Nephron progenitor cell (in vitro differentiated cells): ENCODE measurements at regions not wholly inside any gene's neighbourhood (a gene's known extent, or its start where the extent isn't known, plus 50 kb on each side); places are given as distances from the start of the nearest gene placed in this dataset.

Source experiments
- DNase-seq: peaks from one replicate; pipeline ENCODE4 v3.0.0; 2021
- H3K27ac Mint-ChIP-seq: 2 replicates; pipeline ENCODE4 v1.8.0; 2021; ENCODE audit warnings: mild to moderate bottlenecking, moderate library complexity, mixed read lengths
- H3K27me3 Mint-ChIP-seq: 2 replicates; pipeline ENCODE4 v1.8.0; 2021; ENCODE audit warnings: mild to moderate bottlenecking, low read depth, mixed read lengths; ENCODE audit not compliant: poor library complexity
- H3K36me3 Mint-ChIP-seq: 2 replicates; pipeline ENCODE4 v1.8.0; 2021; ENCODE audit warnings: low read depth, mixed read lengths
- H3K4me1 Mint-ChIP-seq: 2 replicates; pipeline ENCODE4 v1.8.0; 2021; ENCODE audit warnings: mixed read lengths
- H3K4me3 Mint-ChIP-seq: 2 replicates; pipeline ENCODE4 v1.8.0; 2021; ENCODE audit warnings: mild to moderate bottlenecking, moderate library complexity, mixed read lengths
- H3K9me3 Mint-ChIP-seq: 2 replicates; pipeline ENCODE4 v1.8.0; 2021; ENCODE audit warnings: mild to moderate bottlenecking, moderate library complexity, mixed read lengths
- TF ChIP-seq, protein P1 (sequence below): fragments of 200-600 bp; sonication (generic); IDR thresholded peaks from 2 replicates; pipeline ENCODE4 v1.5.0; 2021; ENCODE audit warnings: antibody characterized with exemption

DNA sequence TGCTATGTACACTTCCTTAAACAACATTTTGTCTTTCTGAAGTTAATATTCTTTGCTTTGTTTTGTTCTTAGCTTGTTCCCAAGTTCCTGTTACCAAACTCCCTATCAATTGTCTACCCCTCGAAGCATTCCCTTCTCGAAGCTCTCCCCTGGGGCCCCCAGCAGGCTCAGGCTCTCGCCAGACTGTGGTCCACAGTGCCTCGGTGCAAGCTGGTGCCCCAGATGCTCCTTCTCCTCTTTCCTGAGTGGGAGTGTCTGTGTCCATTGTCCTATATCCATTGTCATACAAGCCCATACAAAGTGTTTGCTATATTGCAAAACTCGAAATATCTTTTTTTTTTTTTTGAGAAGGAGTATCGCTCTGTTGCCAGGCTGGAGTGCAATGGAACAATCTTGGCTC is 51.7 kb upstream of the RTL6 start:
- TF ChIP-seq, protein P1, sequence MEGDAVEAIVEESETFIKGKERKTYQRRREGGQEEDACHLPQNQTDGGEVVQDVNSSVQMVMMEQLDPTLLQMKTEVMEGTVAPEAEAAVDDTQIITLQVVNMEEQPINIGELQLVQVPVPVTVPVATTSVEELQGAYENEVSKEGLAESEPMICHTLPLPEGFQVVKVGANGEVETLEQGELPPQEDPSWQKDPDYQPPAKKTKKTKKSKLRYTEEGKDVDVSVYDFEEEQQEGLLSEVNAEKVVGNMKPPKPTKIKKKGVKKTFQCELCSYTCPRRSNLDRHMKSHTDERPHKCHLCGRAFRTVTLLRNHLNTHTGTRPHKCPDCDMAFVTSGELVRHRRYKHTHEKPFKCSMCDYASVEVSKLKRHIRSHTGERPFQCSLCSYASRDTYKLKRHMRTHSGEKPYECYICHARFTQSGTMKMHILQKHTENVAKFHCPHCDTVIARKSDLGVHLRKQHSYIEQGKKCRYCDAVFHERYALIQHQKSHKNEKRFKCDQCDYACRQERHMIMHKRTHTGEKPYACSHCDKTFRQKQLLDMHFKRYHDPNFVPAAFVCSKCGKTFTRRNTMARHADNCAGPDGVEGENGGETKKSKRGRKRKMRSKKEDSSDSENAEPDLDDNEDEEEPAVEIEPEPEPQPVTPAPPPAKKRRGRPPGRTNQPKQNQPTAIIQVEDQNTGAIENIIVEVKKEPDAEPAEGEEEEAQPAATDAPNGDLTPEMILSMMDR = no peak
- DNase-seq = no peak
- Mint-ChIP-seq H3K27me3 (peaks cover 33% of the 10 kb centered on the region), H3K36me3 (no peaks in the 10 kb centered on the region), H3K4me1 (peaks cover 49% of the 10 kb centered on the region), H3K4me3 (peak overlapping the region; percentile 26), H3K9me3 (peaks cover 3% of the 10 kb centered on the region), H3K27ac (no peak overlapping the region)

DNA sequence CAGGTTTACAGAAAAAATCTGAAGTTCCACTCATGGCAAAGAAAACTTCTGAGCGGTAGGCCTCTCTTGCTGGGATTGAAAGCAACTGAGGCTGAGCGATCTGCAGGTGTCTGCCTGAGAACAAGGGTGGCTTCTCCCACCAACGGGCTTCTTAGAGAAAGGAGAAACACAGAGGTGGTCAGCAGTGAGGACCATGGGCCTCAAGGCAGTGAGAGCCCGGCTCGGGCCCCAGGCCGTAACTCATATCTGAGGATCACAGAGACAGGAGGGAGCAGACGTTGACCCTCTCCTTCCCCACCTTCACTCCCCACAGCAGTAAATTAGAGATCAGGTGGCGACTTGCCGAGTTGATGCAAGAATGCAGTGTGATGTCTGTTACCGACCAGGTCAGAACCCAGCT is 50.9 kb upstream of the RTL6 start:
- no peak overlapping the region for H3K27ac Mint-ChIP-seq
- no peak for DNase-seq
- H3K4me1 Mint-ChIP-seq = peaks cover 55% of the 10 kb centered on the region
- no peaks in the 10 kb centered on the region for H3K36me3 Mint-ChIP-seq
- H3K9me3 Mint-ChIP-seq = no peaks in the 10 kb centered on the region
- peak overlapping the region; percentile 49 for H3K4me3 Mint-ChIP-seq
- H3K27me3 Mint-ChIP-seq = peaks cover 32% of the 10 kb centered on the region
- TF ChIP-seq, protein P1 = no peak
